NB4 (cell line): ENCODE measurements at regions not wholly inside any gene's neighbourhood (a gene's known extent, or its start where the extent isn't known, plus 50 kb on each side); places are given as distances from the start of the nearest gene placed in this dataset.

Source experiments
- POLR2A ChIP-seq: IDR thresholded peaks from 2 replicates; pipeline ENCODE4 v1.6.1; 2011; ENCODE audit warnings: mild to moderate bottlenecking; ENCODE audit not compliant: insufficient read length; ENCODE audit errors: extremely low read depth
- TF ChIP-seq, protein P1 (sequence below): IDR thresholded peaks from one replicate; pipeline ENCODE4 v1.5.1; 2012; ENCODE audit warnings: low read depth, low read length

DNA sequence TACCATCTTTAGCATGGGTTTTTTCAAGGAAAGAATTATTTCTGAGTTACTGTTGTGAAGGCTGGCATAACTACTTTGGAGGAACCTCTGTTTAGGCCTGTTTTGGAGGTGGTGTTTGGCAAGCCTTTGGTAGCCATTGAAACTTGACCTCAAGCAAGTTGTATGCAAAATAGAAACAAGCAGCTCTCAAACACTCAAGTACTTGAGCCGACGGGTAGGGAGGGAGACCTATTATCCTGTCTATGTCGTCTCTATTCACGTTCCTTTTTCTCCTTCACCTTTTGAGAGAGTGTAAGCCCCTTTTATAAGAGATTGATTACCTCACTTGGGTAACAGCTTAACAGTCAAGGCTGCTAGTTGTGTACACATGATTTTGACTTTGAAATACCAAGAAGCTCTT lies 878.3 kb upstream of the CXADR start:
- TF ChIP-seq, protein P1, sequence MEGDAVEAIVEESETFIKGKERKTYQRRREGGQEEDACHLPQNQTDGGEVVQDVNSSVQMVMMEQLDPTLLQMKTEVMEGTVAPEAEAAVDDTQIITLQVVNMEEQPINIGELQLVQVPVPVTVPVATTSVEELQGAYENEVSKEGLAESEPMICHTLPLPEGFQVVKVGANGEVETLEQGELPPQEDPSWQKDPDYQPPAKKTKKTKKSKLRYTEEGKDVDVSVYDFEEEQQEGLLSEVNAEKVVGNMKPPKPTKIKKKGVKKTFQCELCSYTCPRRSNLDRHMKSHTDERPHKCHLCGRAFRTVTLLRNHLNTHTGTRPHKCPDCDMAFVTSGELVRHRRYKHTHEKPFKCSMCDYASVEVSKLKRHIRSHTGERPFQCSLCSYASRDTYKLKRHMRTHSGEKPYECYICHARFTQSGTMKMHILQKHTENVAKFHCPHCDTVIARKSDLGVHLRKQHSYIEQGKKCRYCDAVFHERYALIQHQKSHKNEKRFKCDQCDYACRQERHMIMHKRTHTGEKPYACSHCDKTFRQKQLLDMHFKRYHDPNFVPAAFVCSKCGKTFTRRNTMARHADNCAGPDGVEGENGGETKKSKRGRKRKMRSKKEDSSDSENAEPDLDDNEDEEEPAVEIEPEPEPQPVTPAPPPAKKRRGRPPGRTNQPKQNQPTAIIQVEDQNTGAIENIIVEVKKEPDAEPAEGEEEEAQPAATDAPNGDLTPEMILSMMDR, result no peak
- no peak for TF ChIP-seq POLR2A
